Type B pancreatic cell (in vitro differentiated cells): ENCODE measurements at regions not wholly inside any gene's neighbourhood (a gene's known extent, or its start where the extent isn't known, plus 50 kb on each side); places are given as distances from the start of the nearest gene placed in this dataset.
"Not testable (repeated sequence)": the region's sequence is repeated elsewhere in the genome, so short reads cannot be mapped to it uniquely, and the experiment has no call there.

Experiments used
- DNase-seq: peaks from one replicate; pipeline ENCODE4 v3.0.0; 2021; ENCODE audit warnings: mixed read lengths; ENCODE audit not compliant: unreplicated experiment; ENCODE audit errors: extremely low spot score
- H3K27ac Mint-ChIP-seq: 2 replicates; pipeline ENCODE4 v1.8.0; 2021; ENCODE audit warnings: mild to moderate bottlenecking, mixed read lengths
- H3K27me3 Mint-ChIP-seq: 2 replicates; pipeline ENCODE4 v1.8.0; 2021; ENCODE audit warnings: mixed read lengths
- H3K36me3 Mint-ChIP-seq: 2 replicates; pipeline ENCODE4 v1.8.0; 2021; ENCODE audit warnings: mixed read lengths
- H3K4me1 Mint-ChIP-seq: one replicate; pipeline ENCODE4 v1.8.0; 2021; ENCODE audit warnings: mixed read lengths; ENCODE audit not compliant: unreplicated experiment
- H3K4me3 Mint-ChIP-seq: 2 replicates; pipeline ENCODE4 v1.8.0; 2021; ENCODE audit warnings: mild to moderate bottlenecking, mixed read lengths
- H3K9me3 Mint-ChIP-seq: 2 replicates; pipeline ENCODE4 v1.8.0; 2021; ENCODE audit warnings: mixed read lengths
- CTCF ChIP-seq: fragments of 200-600 bp; sonication (generic); conservative IDR thresholded peaks from 2 replicates; pipeline ENCODE4 v1.5.0; 2021; ENCODE audit warnings: antibody characterized with exemption, mild to moderate bottlenecking

GRCh38 chr4:18110099-18110498 lies 88.5 kb upstream of the LCORL start:
- DNase-seq = no peak
- H3K4me3 Mint-ChIP-seq = no peak overlapping the region
- H3K9me3 Mint-ChIP-seq = peaks cover 8% of the 10 kb centered on the region
- H3K27me3 Mint-ChIP-seq = peaks cover 11% of the 10 kb centered on the region
- TF ChIP-seq CTCF = no peak
- no peaks in the 10 kb centered on the region for H3K36me3 Mint-ChIP-seq
- H3K27ac Mint-ChIP-seq = no peak overlapping the region
- peaks cover 3% of the 10 kb centered on the region for H3K4me1 Mint-ChIP-seq

GRCh38 chr4:18109676-18110075 lies 88.1 kb upstream of the LCORL start:
- H3K27me3 Mint-ChIP-seq = peaks cover 11% of the 10 kb centered on the region
- H3K9me3 Mint-ChIP-seq = peaks cover 8% of the 10 kb centered on the region
- no peak for DNase-seq
- no peaks in the 10 kb centered on the region for H3K36me3 Mint-ChIP-seq
- peaks cover 3% of the 10 kb centered on the region for H3K4me1 Mint-ChIP-seq
- no peak for TF ChIP-seq CTCF
- H3K4me3 Mint-ChIP-seq = no peak overlapping the region
- H3K27ac Mint-ChIP-seq = no peak overlapping the region

- H3K27me3 Mint-ChIP-seq = peaks cover 11% of the 10 kb centered on the region
- not testable (repeated sequence) for H3K36me3 Mint-ChIP-seq, H3K4me3 Mint-ChIP-seq, H3K27ac Mint-ChIP-seq, DNase-seq, H3K9me3 Mint-ChIP-seq, H3K4me1 Mint-ChIP-seq
Observed at GRCh38 chr4:18107848-18108528, 86.4 kb upstream of the LCORL start.

GRCh38 chr4:18106620-18107019 lies 85.1 kb upstream of the LCORL start:
- peaks cover 8% of the 10 kb centered on the region for H3K9me3 Mint-ChIP-seq
- no peak for DNase-seq
- H3K36me3 Mint-ChIP-seq = no peaks in the 10 kb centered on the region
- H3K27ac Mint-ChIP-seq = no peak overlapping the region
- TF ChIP-seq CTCF = no peak
- H3K4me1 Mint-ChIP-seq = peaks cover 3% of the 10 kb centered on the region
- no peak overlapping the region for H3K4me3 Mint-ChIP-seq
- peaks cover 13% of the 10 kb centered on the region for H3K27me3 Mint-ChIP-seq

- TF ChIP-seq CTCF = no peak
- peaks cover 11% of the 10 kb centered on the region for H3K27me3 Mint-ChIP-seq
- H3K9me3 Mint-ChIP-seq = peaks cover 8% of the 10 kb centered on the region
- H3K36me3 Mint-ChIP-seq = no peaks in the 10 kb centered on the region
- no peak overlapping the region for H3K4me3 Mint-ChIP-seq
- DNase-seq = no peak
- no peak overlapping the region for H3K27ac Mint-ChIP-seq
- H3K4me1 Mint-ChIP-seq = peaks cover 3% of the 10 kb centered on the region
Observed at GRCh38 chr4:18105030-18106011, 83.8 kb upstream of the LCORL start.
